ENCODE measurements at regions not wholly inside any gene's neighbourhood (a gene's known extent, or its start where the extent isn't known, plus 50 kb on each side); places are given as distances from the start of the nearest gene placed in this dataset.

DNA sequence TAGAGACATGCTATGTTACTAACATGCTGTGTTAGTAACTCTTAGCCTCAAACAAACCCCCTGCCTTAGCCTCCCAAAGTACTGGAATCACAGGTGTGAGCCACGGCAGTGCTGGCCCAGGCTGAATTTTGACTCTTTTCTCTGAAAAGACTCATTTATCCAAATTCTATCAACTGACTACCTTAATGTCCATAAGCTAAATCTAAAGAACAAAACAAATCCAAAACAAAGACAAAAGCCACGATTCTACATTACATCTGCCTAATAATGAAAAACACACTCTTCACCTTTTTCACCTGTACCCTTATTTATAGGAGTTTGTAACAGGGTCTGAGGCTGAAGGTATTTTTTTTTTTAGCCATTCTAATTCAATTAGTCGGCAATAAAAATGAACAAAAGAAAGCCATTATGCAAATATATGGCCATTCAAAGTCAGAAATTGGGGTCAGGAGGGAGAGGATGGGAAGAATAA lies 432.5 kb downstream of the RBFOX1 start:
- Histone ChIP-seq H3K27me3 (no peaks in the 10 kb centered on the region), H3K36me3 (no peaks in the 10 kb centered on the region), H3K4me1 (peaks cover 0 to 5% (median 0%) of the 10 kb centered on the region in 3 donors), H3K4me3 (no peak overlapping the region), H3K27ac (no peak overlapping the region), H3K9me3 (no peaks in the 10 kb centered on the region)
- intact Hi-C loops (cut with DNase I) = no loop called here
- WGBS, 2 donors = 47 to 61% methylated on average over 3 of the region's 3 CpGs
- TF ChIP-seq, protein P1, sequence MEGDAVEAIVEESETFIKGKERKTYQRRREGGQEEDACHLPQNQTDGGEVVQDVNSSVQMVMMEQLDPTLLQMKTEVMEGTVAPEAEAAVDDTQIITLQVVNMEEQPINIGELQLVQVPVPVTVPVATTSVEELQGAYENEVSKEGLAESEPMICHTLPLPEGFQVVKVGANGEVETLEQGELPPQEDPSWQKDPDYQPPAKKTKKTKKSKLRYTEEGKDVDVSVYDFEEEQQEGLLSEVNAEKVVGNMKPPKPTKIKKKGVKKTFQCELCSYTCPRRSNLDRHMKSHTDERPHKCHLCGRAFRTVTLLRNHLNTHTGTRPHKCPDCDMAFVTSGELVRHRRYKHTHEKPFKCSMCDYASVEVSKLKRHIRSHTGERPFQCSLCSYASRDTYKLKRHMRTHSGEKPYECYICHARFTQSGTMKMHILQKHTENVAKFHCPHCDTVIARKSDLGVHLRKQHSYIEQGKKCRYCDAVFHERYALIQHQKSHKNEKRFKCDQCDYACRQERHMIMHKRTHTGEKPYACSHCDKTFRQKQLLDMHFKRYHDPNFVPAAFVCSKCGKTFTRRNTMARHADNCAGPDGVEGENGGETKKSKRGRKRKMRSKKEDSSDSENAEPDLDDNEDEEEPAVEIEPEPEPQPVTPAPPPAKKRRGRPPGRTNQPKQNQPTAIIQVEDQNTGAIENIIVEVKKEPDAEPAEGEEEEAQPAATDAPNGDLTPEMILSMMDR (IDR thresholded peaks at IDR 0.05) = no peak
- TF ChIP-seq POLR2A (IDR thresholded peaks at IDR 0.05) = no peak
- DNase-seq = no peak

DNA sequence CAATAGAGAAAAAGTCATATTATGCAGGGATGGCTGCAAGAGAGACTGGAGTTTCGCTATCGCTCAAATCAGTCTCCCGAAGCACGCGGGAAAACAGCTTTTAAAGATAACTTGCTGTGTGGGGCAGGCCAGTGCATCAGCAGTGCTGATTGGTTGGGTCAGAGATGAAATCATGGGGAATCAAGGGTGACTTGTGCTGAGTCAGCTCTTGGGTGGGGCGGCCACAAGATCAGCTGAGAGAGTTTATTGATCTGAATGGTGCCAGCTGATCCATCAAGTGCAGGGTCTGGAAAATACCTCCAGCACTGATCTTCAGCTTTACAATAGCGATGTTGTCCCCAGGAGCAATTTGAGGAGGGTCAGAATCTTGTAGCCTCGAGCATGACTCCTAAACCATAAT lies 430.5 kb downstream of the RBFOX1 start:
- Histone ChIP-seq H3K4me1 (peaks cover 0 to 24% (median 2%) of the 10 kb centered on the region in 3 donors), H3K27ac (no peak overlapping the region), H3K4me3 (no peak overlapping the region), H3K9me3 (no peaks in the 10 kb centered on the region), H3K27me3 (no peaks in the 10 kb centered on the region), H3K36me3 (no peaks in the 10 kb centered on the region)
- TF ChIP-seq, protein P1 (IDR thresholded peaks at IDR 0.05) = no peak
- TF ChIP-seq POLR2A (IDR thresholded peaks at IDR 0.05) = no peak
- DNase-seq = no peak
- intact Hi-C loops (cut with DNase I) = no loop called here
- 82 to 92% methylated on average over 6 to 8 of the region's 8 CpGs for WGBS, 2 donors
